ENCODE measurements at regions not wholly inside any gene's neighbourhood (a gene's known extent, or its start where the extent isn't known, plus 50 kb on each side); places are given as distances from the start of the nearest gene placed in this dataset.

- no peak for DNase-seq
- intact Hi-C loops (cut with DNase I): no loop called here
- 76 to 78% methylated on average over 11 of the region's 11 CpGs for WGBS, 2 donors
- Histone ChIP-seq H3K4me3 (no peak overlapping the region), H3K27me3 (no peaks in the 10 kb centered on the region), H3K36me3 (no peaks in the 10 kb centered on the region), H3K27ac (peak overlapping the region in 1 of 4 donors; percentile 24), H3K4me1 (peaks cover 0 to 19% (median 0%) of the 10 kb centered on the region in 4 donors), H3K9me3 (no peaks in the 10 kb centered on the region)
- TF ChIP-seq POLR2A (IDR thresholded peaks at IDR 0.05) (no peak), EP300 (IDR thresholded peaks at IDR 0.05) (no peak), POLR2AphosphoS5 (IDR thresholded peaks at IDR 0.05) (no peak)
- TF ChIP-seq, protein P1, sequence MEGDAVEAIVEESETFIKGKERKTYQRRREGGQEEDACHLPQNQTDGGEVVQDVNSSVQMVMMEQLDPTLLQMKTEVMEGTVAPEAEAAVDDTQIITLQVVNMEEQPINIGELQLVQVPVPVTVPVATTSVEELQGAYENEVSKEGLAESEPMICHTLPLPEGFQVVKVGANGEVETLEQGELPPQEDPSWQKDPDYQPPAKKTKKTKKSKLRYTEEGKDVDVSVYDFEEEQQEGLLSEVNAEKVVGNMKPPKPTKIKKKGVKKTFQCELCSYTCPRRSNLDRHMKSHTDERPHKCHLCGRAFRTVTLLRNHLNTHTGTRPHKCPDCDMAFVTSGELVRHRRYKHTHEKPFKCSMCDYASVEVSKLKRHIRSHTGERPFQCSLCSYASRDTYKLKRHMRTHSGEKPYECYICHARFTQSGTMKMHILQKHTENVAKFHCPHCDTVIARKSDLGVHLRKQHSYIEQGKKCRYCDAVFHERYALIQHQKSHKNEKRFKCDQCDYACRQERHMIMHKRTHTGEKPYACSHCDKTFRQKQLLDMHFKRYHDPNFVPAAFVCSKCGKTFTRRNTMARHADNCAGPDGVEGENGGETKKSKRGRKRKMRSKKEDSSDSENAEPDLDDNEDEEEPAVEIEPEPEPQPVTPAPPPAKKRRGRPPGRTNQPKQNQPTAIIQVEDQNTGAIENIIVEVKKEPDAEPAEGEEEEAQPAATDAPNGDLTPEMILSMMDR (IDR thresholded peaks at IDR 0.05): no peak
Observed at GRCh38 chr3:178244733-178245709, 291.2 kb upstream of the KCNMB2 start.

GRCh38 chr3:178246004-178246403 is 290.2 kb upstream of the KCNMB2 start:
- Histone ChIP-seq H3K36me3 (no peaks in the 10 kb centered on the region), H3K27me3 (no peaks in the 10 kb centered on the region), H3K4me3 (no peak overlapping the region), H3K4me1 (peaks cover 0 to 19% (median 0%) of the 10 kb centered on the region in 4 donors), H3K27ac (no peak overlapping the region), H3K9me3 (no peaks in the 10 kb centered on the region)
- TF ChIP-seq POLR2A (IDR thresholded peaks at IDR 0.05) (no peak), POLR2AphosphoS5 (IDR thresholded peaks at IDR 0.05) (no peak), EP300 (IDR thresholded peaks at IDR 0.05) (no peak)
- TF ChIP-seq, protein P1 (IDR thresholded peaks at IDR 0.05): no peak
- WGBS, 2 donors: 94 to 96% methylated on average over 3 of the region's 3 CpGs
- no peak for DNase-seq
- intact Hi-C loops (cut with DNase I): no loop called here

DNA sequence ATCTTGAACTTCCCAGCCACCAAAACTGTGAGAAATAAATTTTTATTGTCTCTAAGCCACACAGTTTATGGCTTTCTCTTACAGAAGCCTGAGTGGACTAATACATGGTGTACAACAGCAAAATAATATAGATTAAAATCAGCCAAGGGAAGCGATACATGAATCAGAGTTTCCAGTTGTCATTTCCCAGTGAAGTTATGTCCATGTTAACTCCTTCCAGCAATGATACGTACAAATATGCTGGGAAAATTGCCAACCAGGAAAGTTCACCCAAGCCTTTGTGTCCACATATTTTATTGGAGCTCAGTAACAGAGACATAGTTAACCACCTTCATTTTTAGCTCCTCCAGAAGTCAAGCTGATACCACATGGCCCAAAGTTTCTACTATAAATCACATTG is 280.9 kb upstream of the KCNMB2 start:
- no peak for TF ChIP-seq EP300 (IDR thresholded peaks at IDR 0.05)
- TF ChIP-seq POLR2A (IDR thresholded peaks at IDR 0.05): no peak
- WGBS, 2 donors: 20 to 67% methylated on average over 2 of the region's 2 CpGs

GRCh38 chr3:178257491-178257890 is 278.7 kb upstream of the KCNMB2 start:
- TF ChIP-seq, protein P1 (IDR thresholded peaks at IDR 0.05): no peak
- no peak for TF ChIP-seq EP300 (IDR thresholded peaks at IDR 0.05)
- TF ChIP-seq POLR2A (IDR thresholded peaks at IDR 0.05): no peak
- no peak for TF ChIP-seq POLR2AphosphoS5 (IDR thresholded peaks at IDR 0.05)
- no peaks in the 10 kb centered on the region for H3K9me3 ChIP-seq
- 87 to 92% methylated on average over 4 of the region's 4 CpGs for WGBS, 2 donors
- peaks cover 0 to 14% (median 6%) of the 10 kb centered on the region in 4 donors for H3K4me1 ChIP-seq
- no peaks in the 10 kb centered on the region for H3K36me3 ChIP-seq
- no peak for DNase-seq
- no peak overlapping the region for H3K27ac ChIP-seq
- no peak overlapping the region for H3K4me3 ChIP-seq
- intact Hi-C loops (cut with DNase I): no loop called here
- no peaks in the 10 kb centered on the region for H3K27me3 ChIP-seq

More for the DNA sequence above, 280.9 kb upstream of the KCNMB2 start:
- Histone ChIP-seq H3K27ac (no peak overlapping the region), H3K36me3 (no peaks in the 10 kb centered on the region), H3K4me1 (peaks cover 0 to 3% (median 0%) of the 10 kb centered on the region in 4 donors), H3K9me3 (no peaks in the 10 kb centered on the region), H3K27me3 (no peaks in the 10 kb centered on the region), H3K4me3 (no peak overlapping the region)
- no peak for DNase-seq
- intact Hi-C loops (cut with DNase I): no loop called here

- Histone ChIP-seq H3K9me3 (no peaks in the 10 kb centered on the region), H3K4me1 (peaks cover 0 to 14% (median 6%) of the 10 kb centered on the region in 4 donors), H3K27ac (no peak overlapping the region), H3K27me3 (no peaks in the 10 kb centered on the region), H3K4me3 (no peak overlapping the region), H3K36me3 (no peaks in the 10 kb centered on the region)
- DNase-seq: no peak
- TF ChIP-seq EP300 (IDR thresholded peaks at IDR 0.05) (no peak), POLR2A (IDR thresholded peaks at IDR 0.05) (no peak), POLR2AphosphoS5 (IDR thresholded peaks at IDR 0.05) (no peak)
- TF ChIP-seq, protein P1 (IDR thresholded peaks at IDR 0.05): no peak
- intact Hi-C loops (cut with DNase I): no loop called here
- WGBS, 2 donors: 90 to 95% methylated on average over 1 of the region's 1 CpG
Observed at GRCh38 chr3:178258121-178258520, 278.1 kb upstream of the KCNMB2 start.
